ENCODE measurements at regions not wholly inside any gene's neighbourhood (a gene's known extent, or its start where the extent isn't known, plus 50 kb on each side); places are given as distances from the start of the nearest gene placed in this dataset.

- no peak for TF ChIP-seq ZBTB33 (CRISPR knock-in tag; IDR thresholded peaks at IDR 0.05)
- TF ChIP-seq NFXL1 (CRISPR knock-in tag; IDR thresholded peaks at IDR 0.05) = no peak
- TF ChIP-seq FOXK1 (CRISPR knock-in tag; IDR thresholded peaks at IDR 0.05; ENCODE audit: borderline replicate concordance) = no peak
- TF ChIP-seq E2F3 (CRISPR knock-in tag; IDR thresholded peaks at IDR 0.05) = no peak
- TF ChIP-seq SRF (CRISPR knock-in tag; IDR thresholded peaks at IDR 0.05) = no peak
Measured at GRCh38 chr7:16001477-16001876, 315.0 kb upstream of the MEOX2 start (continued).

- ATAC-seq = no peak
- H3K9me3 ChIP-seq (replicated peaks; ENCODE audit: control insufficient read depth, insufficient read depth, low read depth, low read length) = no peaks in the 10 kb centered on the region; the same call in 1 of the 2 replicates
- H3K4me3 ChIP-seq = no peak overlapping the region
- no peak for FAIRE-seq
- no peak overlapping the region for H3K4me2 ChIP-seq (ENCODE audit: insufficient read depth, low read length)
- no TSS peak for BruUV-seq (replicated peaks)
- 0% methylated on average over 1 of the region's 1 CpG for WGBS (ENCODE audit: insufficient coverage, low coverage, missing lambda C conversion rate)
- no peak overlapping the region for H3K9ac ChIP-seq (ENCODE audit: insufficient read depth in 1 of 2, low read depth in 2 of 2, low read length in 2 of 2)
- H3K27me3 ChIP-seq (ENCODE audit: control insufficient read depth in 2 of 2, insufficient read depth in 2 of 2, low read length in 2 of 2) = no peaks in the 10 kb centered on the region
- no peak overlapping the region for H2AFZ ChIP-seq (ENCODE audit: low read depth, low read length)
- H4K20me1 ChIP-seq (replicated peaks; ENCODE audit: control insufficient read depth, insufficient read depth, low read length) = no peaks in the 10 kb centered on the region
- H3K27ac ChIP-seq (ENCODE audit: extremely low read depth, low read depth, low read length) = no peak overlapping the region
- no peaks in the 10 kb centered on the region for H3K79me2 ChIP-seq (ENCODE audit: control insufficient read depth, insufficient read depth, low read length)
- TF ChIP-seq ZKSCAN3 (CRISPR knock-in tag; IDR thresholded peaks at IDR 0.05) (no peak), HSF4 (CRISPR knock-in tag; IDR thresholded peaks at IDR 0.05; ENCODE audit: borderline replicate concordance) (no peak), SIN3B (IDR thresholded peaks at IDR 0.05; ENCODE audit: low read depth) (no peak), ZNF316 (IDR thresholded peaks at IDR 0.05) (peak; percentile 69), TEAD2 (tag; IDR thresholded peaks at IDR 0.05) (no peak), ZBTB7A (IDR thresholded peaks at IDR 0.05; ENCODE audit: borderline replicate concordance, control insufficient read depth, low read depth, low read length) (no peak)
- ChIA-PET CTCF (ENCODE audit: low intra/inter-chr PET ratio) (no interaction called here), POLR2A (no interaction called here)
- no peaks in the 10 kb centered on the region for H3K9me1 ChIP-seq (ENCODE audit: control insufficient read depth, insufficient read depth, low read length)
- in situ Hi-C loops (cut with MboI) (no loop called here), intact Hi-C loops (cut with micrococcal nuclease) (no loop called here)
- H3K36me3 ChIP-seq (ENCODE audit: control insufficient read depth, insufficient read depth, low read length) = no peaks in the 10 kb centered on the region
- no peaks in the 10 kb centered on the region for H3K4me1 ChIP-seq (replicated peaks in 1 of 2; ENCODE audit: control insufficient read depth in 2 of 2, insufficient read depth in 2 of 2, low read length in 2 of 2)
- no peak for DNase-seq (ENCODE audit: extremely low read depth in 1 of 4, low spot score in 3 of 4)
Measured at GRCh38 chr7:15998617-15999016, 312.1 kb upstream of the MEOX2 start.
